PC-3 (cell line): ENCODE measurements at regions not wholly inside any gene's neighbourhood (a gene's known extent, or its start where the extent isn't known, plus 50 kb on each side); places are given as distances from the start of the nearest gene placed in this dataset.

ENCODE experiments used
- ATAC-seq: fragments of 200-7000 bp; cut with Tn5 transposase; 2 replicates; pipeline ENCODE4 v1.9.1; 2020; ENCODE audit warnings: mild to moderate bottlenecking, moderate library complexity
- BruUV-seq: library from RNA; stranded (reverse); fragments of 400-500 nt; replicated peaks from 2 replicates; lab custom pipeline; 2021; lab: Mats Ljungman, UMichigan
- CTCF ChIA-PET: fragments of 300-600 bp; sonication (Branson Sonifier 250); formaldehyde crosslinking; loops from one replicate; lab custom pipeline; 2022; ENCODE audit warnings: antibody characterized with exemption; lab: Charles Lee
- POLR2A ChIA-PET: fragments of 300-600 bp; sonication (Branson Sonifier 250); formaldehyde crosslinking; loops from one replicate; lab custom pipeline; 2022; ENCODE audit warnings: antibody characterized with exemption; ENCODE audit not compliant: unreplicated experiment; lab: Charles Lee
- DNase-seq: peaks from one replicate; pipeline ENCODE4 v3.0.0-alpha.2; 2015
- H2AFZ ChIP-seq: fragments of 300-600 bp; sonication (generic); 2 replicates; pipeline ENCODE4 v1.6.0; 2016; ENCODE audit warnings: antibody characterized with exemption, low read length
- H3F3A ChIP-seq: fragments of 300-600 bp; sonication (generic); one replicate; pipeline ENCODE4 v1.6.0; 2017; ENCODE audit warnings: antibody characterized with exemption, low read length, control low read depth, mild to moderate bottlenecking; ENCODE audit not compliant: unreplicated experiment
- H3K27ac ChIP-seq: fragments of 300-600 bp; sonication (generic); 2 replicates; pipeline ENCODE4 v1.5.1; 2016; ENCODE audit warnings: mild to moderate bottlenecking, low read length
- H3K27me3 ChIP-seq: fragments of 300-600 bp; sonication (generic); 2 replicates; pipeline ENCODE4 v1.6.1; 2016; ENCODE audit warnings: low read length, mixed read lengths
- H3K36me3 ChIP-seq: fragments of 300-600 bp; sonication (generic); 2 replicates; pipeline ENCODE4 v1.6.1; 2016; ENCODE audit warnings: low read depth, mixed run types, low read length, mixed read lengths
- H3K4me1 ChIP-seq: fragments of 300-600 bp; sonication (generic); 2 replicates; pipeline ENCODE4 v1.5.1; 2016; ENCODE audit warnings: low read length; ENCODE audit not compliant: insufficient read depth
- H3K4me2 ChIP-seq: fragments of 300-600 bp; sonication (generic); 2 replicates; pipeline ENCODE4 v1.6.0; 2016; ENCODE audit warnings: low read length
- H3K4me3 ChIP-seq: fragments of 300-600 bp; sonication (generic); 2 replicates; pipeline ENCODE4 v1.5.1; 2016; ENCODE audit warnings: mild to moderate bottlenecking, low read length, mixed read lengths
- H3K79me2 ChIP-seq: fragments of 300-600 bp; sonication (generic); 2 replicates; pipeline ENCODE4 v1.6.1; 2017; ENCODE audit warnings: low read length, mixed read lengths
- H3K9ac ChIP-seq: fragments of 300-600 bp; sonication (generic); 2 replicates; pipeline ENCODE4 v1.6.0; 2016; ENCODE audit warnings: mild to moderate bottlenecking, low read length
- H3K9me2 ChIP-seq: fragments of 300-600 bp; sonication (generic); replicated peaks from 2 replicates; pipeline ENCODE4 v1.6.1; 2016; ENCODE audit warnings: mixed run types, low read length, mixed read lengths
- H3K9me3 ChIP-seq: fragments of 300-600 bp; sonication (generic); 2 replicates; pipeline ENCODE4 v1.6.1; 2016; ENCODE audit warnings: low read length, mixed read lengths
- H4K20me1 ChIP-seq: fragments of 300-600 bp; sonication (generic); 2 replicates; pipeline ENCODE4 v1.6.1; 2016; ENCODE audit warnings: low read length, mixed read lengths
- EZH2 ChIP-seq: fragments of 300-600 bp; sonication (generic); IDR thresholded peaks from one replicate; pipeline ENCODE4 v1.6.1; 2017; ENCODE audit warnings: antibody characterized with exemption, mild to moderate bottlenecking, low read length; ENCODE audit not compliant: unreplicated experiment
- EZH2phosphoT487 ChIP-seq: fragments of 300-600 bp; sonication (generic); IDR thresholded peaks from 2 replicates; pipeline ENCODE4 v1.6.1; 2018; ENCODE audit warnings: mild to moderate bottlenecking, antibody characterized with exemption, low read length, borderline replicate concordance
- intact Hi-C: fragments of 100-400 bp; cut with micrococcal nuclease; formaldehyde crosslinking; loops from 2 replicates; pipeline ENCODE4 v1.9.0; 2023
- TF ChIP-seq, protein P1 (sequence below): fragments of 300-600 bp; sonication (generic); conservative IDR thresholded peaks from 2 replicates; pipeline ENCODE4 v1.5.1; 2017; ENCODE audit warnings: antibody characterized with exemption, low read depth, mild to moderate bottlenecking, low read length

DNA sequence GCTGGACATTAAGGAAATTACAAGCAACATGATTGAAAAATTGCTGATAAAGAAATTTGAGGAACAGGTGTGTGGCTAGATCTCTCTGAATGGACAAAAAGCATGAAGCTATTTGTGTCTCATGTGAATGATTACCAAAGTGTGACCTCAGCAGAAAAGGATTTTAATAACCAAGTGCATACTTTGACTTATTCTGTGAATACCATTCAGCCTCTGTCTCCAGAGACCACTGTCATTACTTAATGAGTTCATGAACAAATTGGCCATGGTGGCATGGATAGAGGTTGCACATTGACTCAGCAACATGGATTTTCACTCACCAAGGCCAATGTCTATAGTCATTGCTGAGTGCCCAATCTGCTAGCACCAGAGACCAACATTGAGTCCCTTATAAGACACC, 874.6 kb upstream of the POT1 start:
- ChIA-PET POLR2A (no interaction called here), CTCF (no interaction called here)
- TF ChIP-seq, protein P1, sequence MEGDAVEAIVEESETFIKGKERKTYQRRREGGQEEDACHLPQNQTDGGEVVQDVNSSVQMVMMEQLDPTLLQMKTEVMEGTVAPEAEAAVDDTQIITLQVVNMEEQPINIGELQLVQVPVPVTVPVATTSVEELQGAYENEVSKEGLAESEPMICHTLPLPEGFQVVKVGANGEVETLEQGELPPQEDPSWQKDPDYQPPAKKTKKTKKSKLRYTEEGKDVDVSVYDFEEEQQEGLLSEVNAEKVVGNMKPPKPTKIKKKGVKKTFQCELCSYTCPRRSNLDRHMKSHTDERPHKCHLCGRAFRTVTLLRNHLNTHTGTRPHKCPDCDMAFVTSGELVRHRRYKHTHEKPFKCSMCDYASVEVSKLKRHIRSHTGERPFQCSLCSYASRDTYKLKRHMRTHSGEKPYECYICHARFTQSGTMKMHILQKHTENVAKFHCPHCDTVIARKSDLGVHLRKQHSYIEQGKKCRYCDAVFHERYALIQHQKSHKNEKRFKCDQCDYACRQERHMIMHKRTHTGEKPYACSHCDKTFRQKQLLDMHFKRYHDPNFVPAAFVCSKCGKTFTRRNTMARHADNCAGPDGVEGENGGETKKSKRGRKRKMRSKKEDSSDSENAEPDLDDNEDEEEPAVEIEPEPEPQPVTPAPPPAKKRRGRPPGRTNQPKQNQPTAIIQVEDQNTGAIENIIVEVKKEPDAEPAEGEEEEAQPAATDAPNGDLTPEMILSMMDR, result no peak
- TF ChIP-seq EZH2phosphoT487 (no peak), EZH2 (no peak)
- H3K36me3 ChIP-seq, result no peaks in the 10 kb centered on the region
- H3K27ac ChIP-seq, result no peak overlapping the region
- no peak overlapping the region for H2AFZ ChIP-seq
- H3K9me3 ChIP-seq, result 0 out of 2 replicates have a peak, but pooled peaks cover 3% of the 10 kb centered on the region
- H3K9ac ChIP-seq, result no peak overlapping the region
- no peaks in the 10 kb centered on the region for H3K4me1 ChIP-seq
- ATAC-seq (no peak), DNase-seq (no peak)
- intact Hi-C loops, result no loop called here
- H3F3A ChIP-seq, result no peaks in the 10 kb centered on the region
- H3K4me3 ChIP-seq, result no peak overlapping the region
- H3K9me2 ChIP-seq, result no peaks in the 10 kb centered on the region
- H3K4me2 ChIP-seq, result no peak overlapping the region
- BruUV-seq, result no TSS peak
- no peaks in the 10 kb centered on the region for H3K27me3 ChIP-seq
- H3K79me2 ChIP-seq, result no peaks in the 10 kb centered on the region
- H4K20me1 ChIP-seq, result no peaks in the 10 kb centered on the region

DNA sequence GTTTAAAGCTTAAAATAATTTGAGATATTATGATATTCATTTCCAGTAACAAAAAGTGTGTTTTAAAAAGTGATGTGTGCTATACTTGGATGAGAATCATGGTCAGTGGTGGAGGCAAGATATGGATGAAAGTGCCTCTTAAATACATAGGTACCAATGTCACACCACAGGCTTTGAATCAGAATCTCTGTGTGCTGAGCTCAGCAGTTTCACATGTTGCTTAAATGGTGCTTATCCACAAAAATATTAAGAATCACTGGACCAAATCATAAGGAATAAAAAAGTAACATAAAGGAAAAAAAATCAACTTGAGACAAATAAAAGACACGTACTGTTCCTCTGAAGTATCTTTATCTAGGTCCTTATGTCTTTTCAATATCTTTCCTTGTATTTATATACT, 850.5 kb upstream of the POT1 start:
- POLR2A ChIA-PET, result no interaction called here
- H4K20me1 ChIP-seq, result no peaks in the 10 kb centered on the region

DNA sequence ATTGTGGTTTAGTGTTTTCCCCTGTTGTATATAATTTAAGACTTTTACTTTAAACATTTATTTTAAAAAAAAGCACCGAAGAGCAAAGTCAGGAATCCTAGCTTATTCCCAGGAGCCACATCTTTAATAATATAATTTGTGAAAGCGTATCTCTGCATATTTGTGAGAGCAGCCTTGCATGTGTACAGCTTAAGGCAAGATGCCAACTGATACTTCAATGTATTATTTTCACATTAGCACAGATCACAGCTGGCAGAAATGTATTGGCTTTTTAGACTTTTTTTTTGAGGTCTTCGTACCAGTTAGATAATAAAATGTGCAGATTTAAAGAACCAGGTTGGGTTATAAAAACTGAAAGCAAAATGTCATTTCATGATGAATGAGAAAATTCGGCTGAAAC, 845.7 kb upstream of the POT1 start:
- intact Hi-C loops, result no loop called here
- no peaks in the 10 kb centered on the region for H3K4me1 ChIP-seq
- H3K9me2 ChIP-seq, result no peaks in the 10 kb centered on the region
- CTCF ChIA-PET, result no interaction called here
- no peaks in the 10 kb centered on the region for H4K20me1 ChIP-seq
- H3K27ac ChIP-seq, result no peak overlapping the region
- no peaks in the 10 kb centered on the region for H3K36me3 ChIP-seq
- no peak overlapping the region for H2AFZ ChIP-seq
- no peaks in the 10 kb centered on the region for H3F3A ChIP-seq
- no peak overlapping the region for H3K4me3 ChIP-seq
- DNase-seq (no peak), ATAC-seq (no peak)
- H3K79me2 ChIP-seq, result no peaks in the 10 kb centered on the region
- POLR2A ChIA-PET, result interaction anchor here (0.6 kb wide), 1 partner anchor 12 kb away, joined by 5 read pairs; no protein-coding TSS in a partner anchor
- TF ChIP-seq, protein P1, result no peak
- TF ChIP-seq EZH2phosphoT487 (no peak), EZH2 (no peak)
- BruUV-seq, result no TSS peak
- H3K4me2 ChIP-seq, result no peak overlapping the region
- H3K9me3 ChIP-seq, result no peaks in the 10 kb centered on the region
- H3K9ac ChIP-seq, result no peak overlapping the region
- H3K27me3 ChIP-seq, result no peaks in the 10 kb centered on the region

More for the DNA sequence above, 850.5 kb upstream of the POT1 start:
- Histone ChIP-seq H3K27ac (no peak overlapping the region), H3K9me2 (no peaks in the 10 kb centered on the region), H3K4me3 (no peak overlapping the region), H3K79me2 (no peaks in the 10 kb centered on the region), H3K4me2 (no peak overlapping the region), H2AFZ (no peak overlapping the region), H3K9ac (no peak overlapping the region), H3K27me3 (no peaks in the 10 kb centered on the region), H3K36me3 (no peaks in the 10 kb centered on the region), H3F3A (no peaks in the 10 kb centered on the region), H3K4me1 (no peaks in the 10 kb centered on the region), H3K9me3 (no peaks in the 10 kb centered on the region)
- TF ChIP-seq EZH2phosphoT487, result no peak
- TF ChIP-seq EZH2, result no peak
- TF ChIP-seq, protein P1, result no peak
- BruUV-seq, result no TSS peak
- intact Hi-C loops, result no loop called here
- ATAC-seq (no peak), DNase-seq (no peak)
- CTCF ChIA-PET, result no interaction called here
